Neural progenitor cell (in vitro differentiated cells): ENCODE measurements at regions not wholly inside any gene's neighbourhood (a gene's known extent, or its start where the extent isn't known, plus 50 kb on each side); places are given as distances from the start of the nearest gene placed in this dataset.
"Not testable (repeated sequence)": the region's sequence is repeated elsewhere in the genome, so short reads cannot be mapped to it uniquely, and the experiment has no call there.

Experiments used
- DNase-seq: peaks from one replicate; pipeline ENCODE4 v3.0.0-alpha.2; 2016; ENCODE audit warnings: low spot score
- H2AFZ ChIP-seq: fragments of 200-600 bp; sonication (generic); replicated peaks from 2 replicates; pipeline ENCODE4 v1.6.1; 2016; ENCODE audit warnings: antibody characterized with exemption
- H3F3A ChIP-seq: fragments of 200-600 bp; sonication (generic); 2 replicates; pipeline ENCODE4 v1.6.1; 2016; ENCODE audit warnings: antibody characterized with exemption, low read depth
- H3K27ac ChIP-seq: fragments of 200-600 bp; sonication (generic); 2 replicates; pipeline ENCODE4 v1.5.1; 2016; ENCODE audit warnings: mild to moderate bottlenecking
- H3K27me3 ChIP-seq: fragments of 200-600 bp; sonication (generic); 2 replicates; pipeline ENCODE4 v1.6.1; 2016; ENCODE audit warnings: mild to moderate bottlenecking, moderate library complexity
- H3K36me3 ChIP-seq: fragments of 200-600 bp; sonication (generic); 2 replicates; pipeline ENCODE4 v1.5.1; 2016
- H3K4me1 ChIP-seq: fragments of 200-600 bp; sonication (generic); 2 replicates; pipeline ENCODE4 v1.6.1; 2016; ENCODE audit warnings: mixed run types
- H3K4me2 ChIP-seq: fragments of 200-600 bp; sonication (generic); 2 replicates; pipeline ENCODE4 v1.6.1; 2016
- H3K4me3 ChIP-seq: fragments of 200-600 bp; sonication (generic); 2 replicates; pipeline ENCODE4 v1.5.1; 2016
- H3K79me2 ChIP-seq: fragments of 200-600 bp; sonication (generic); 2 replicates; pipeline ENCODE4 v1.6.1; 2016; ENCODE audit warnings: low read depth
- H3K9ac ChIP-seq: fragments of 200-600 bp; sonication (generic); 2 replicates; pipeline ENCODE4 v1.6.1; 2016
- H3K9me3 ChIP-seq: fragments of 200-600 bp; sonication (generic); 2 replicates; pipeline ENCODE4 v1.5.1; 2016; ENCODE audit warnings: low read depth
- H4K20me1 ChIP-seq: fragments of 200-600 bp; sonication (generic); 2 replicates; pipeline ENCODE4 v1.6.1; 2016; ENCODE audit warnings: low read depth
- H3K27ac Mint-ChIP-seq: 3 replicates; pipeline ENCODE4 v1.8.0; 2021; ENCODE audit warnings: mixed read lengths
- H3K27me3 Mint-ChIP-seq: 2 replicates; pipeline ENCODE4 v1.8.0; 2022; ENCODE audit warnings: low read depth, mild to moderate bottlenecking, inconsistent platforms, moderate library complexity, mixed read lengths; ENCODE audit not compliant: insufficient read depth
- H3K36me3 Mint-ChIP-seq: 3 replicates; pipeline ENCODE4 v1.8.0; 2021; ENCODE audit warnings: mixed read lengths
- H3K4me1 Mint-ChIP-seq: 3 replicates; pipeline ENCODE4 v1.8.0; 2021; ENCODE audit warnings: mixed read lengths
- H3K4me3 Mint-ChIP-seq: 3 replicates; pipeline ENCODE4 v1.8.0; 2021; ENCODE audit warnings: mild to moderate bottlenecking, moderate library complexity, mixed read lengths
- H3K9me3 Mint-ChIP-seq: 3 replicates; pipeline ENCODE4 v1.8.0; 2020; ENCODE audit warnings: mixed read lengths
- CTCF ChIP-seq: fragments of 200-600 bp; sonication (generic); IDR thresholded peaks from 2 replicates; pipeline ENCODE4 v1.5.1; 2017; ENCODE audit warnings: antibody characterized with exemption, mild to moderate bottlenecking
- EZH2 ChIP-seq: fragments of 200-600 bp; sonication (generic); IDR thresholded peaks from 2 replicates; pipeline ENCODE4 v1.6.1; 2017; ENCODE audit warnings: antibody characterized with exemption, mild to moderate bottlenecking, moderate library complexity
- EZH2phosphoT487 ChIP-seq: fragments of 200-600 bp; sonication (generic); IDR thresholded peaks from 2 replicates; pipeline ENCODE4 v1.6.1; 2017; ENCODE audit warnings: antibody characterized with exemption

GRCh38 chr22:25340536-25340935, 121.1 kb downstream of the CRYBB2 start:
- DNase-seq, H3K36me3 ChIP-seq, H2AFZ ChIP-seq, H3K27ac ChIP-seq, H3K9me3 Mint-ChIP-seq, H3K36me3 Mint-ChIP-seq, H4K20me1 ChIP-seq, H3K4me3 ChIP-seq, H3K27me3 Mint-ChIP-seq, H3F3A ChIP-seq, H3K4me2 ChIP-seq, H3K4me1 Mint-ChIP-seq, H3K79me2 ChIP-seq, H3K4me3 Mint-ChIP-seq, H3K9me3 ChIP-seq, H3K9ac ChIP-seq, H3K4me1 ChIP-seq, H3K27me3 ChIP-seq, H3K27ac Mint-ChIP-seq: not testable (repeated sequence)

- H4K20me1 ChIP-seq, H3K4me3 Mint-ChIP-seq, H3K9me3 Mint-ChIP-seq, DNase-seq, H3K36me3 ChIP-seq, H3K9ac ChIP-seq, H3K36me3 Mint-ChIP-seq, H3K79me2 ChIP-seq, H3K4me1 Mint-ChIP-seq, H3K4me1 ChIP-seq, H3K27ac Mint-ChIP-seq, H3K9me3 ChIP-seq, H3K27me3 Mint-ChIP-seq, H3K4me2 ChIP-seq, H3K4me3 ChIP-seq, H3K27me3 ChIP-seq, H3K27ac ChIP-seq, H2AFZ ChIP-seq, H3F3A ChIP-seq: not testable (repeated sequence)
Observed at GRCh38 chr22:25344366-25344765, 124.9 kb downstream of the CRYBB2 start.

GRCh38 chr22:25346859-25347751, 127.7 kb downstream of the CRYBB2 start:
- no peaks in the 10 kb centered on the region for H3K27me3 ChIP-seq
- H3K36me3 Mint-ChIP-seq, result peaks cover 9% of the 10 kb centered on the region
- H3K9ac ChIP-seq, result no peak overlapping the region
- DNase-seq, result no peak
- H3K4me1 ChIP-seq, result no peaks in the 10 kb centered on the region
- H2AFZ ChIP-seq, result no peak overlapping the region
- no peak overlapping the region for H3K4me3 ChIP-seq
- H3K79me2 ChIP-seq, result no peaks in the 10 kb centered on the region
- peaks cover 4% of the 10 kb centered on the region for H3K27me3 Mint-ChIP-seq
- H4K20me1 ChIP-seq, result no peaks in the 10 kb centered on the region
- no peaks in the 10 kb centered on the region for H3K4me1 Mint-ChIP-seq
- H3F3A ChIP-seq, result no peaks in the 10 kb centered on the region
- H3K36me3 ChIP-seq, result no peaks in the 10 kb centered on the region
- no peak for TF ChIP-seq EZH2phosphoT487
- TF ChIP-seq EZH2, result no peak
- no peak for TF ChIP-seq CTCF
- H3K4me2 ChIP-seq, result no peak overlapping the region
- no peak overlapping the region for H3K4me3 Mint-ChIP-seq
- no peak overlapping the region for H3K27ac Mint-ChIP-seq
- no peak overlapping the region for H3K27ac ChIP-seq
- no peaks in the 10 kb centered on the region for H3K9me3 ChIP-seq
- no peaks in the 10 kb centered on the region for H3K9me3 Mint-ChIP-seq

GRCh38 chr22:25347752-25348102, 128.3 kb downstream of the CRYBB2 start:
- Mint-ChIP-seq H3K36me3 (peaks cover 9% of the 10 kb centered on the region), H3K9me3 (no peaks in the 10 kb centered on the region), H3K27me3 (peaks cover 4% of the 10 kb centered on the region), H3K4me1 (no peaks in the 10 kb centered on the region), H3K27ac (no peak overlapping the region), H3K4me3 (no peak overlapping the region)
- H3K9ac ChIP-seq, result no peak overlapping the region
- no peak overlapping the region for H2AFZ ChIP-seq
- no peaks in the 10 kb centered on the region for H3K36me3 ChIP-seq
- no peak overlapping the region for H3K27ac ChIP-seq
- no peaks in the 10 kb centered on the region for H3F3A ChIP-seq
- H3K9me3 ChIP-seq, result no peaks in the 10 kb centered on the region
- no peak for TF ChIP-seq CTCF
- H4K20me1 ChIP-seq, result no peaks in the 10 kb centered on the region
- H3K4me2 ChIP-seq, result no peak overlapping the region
- no peaks in the 10 kb centered on the region for H3K4me1 ChIP-seq
- DNase-seq, result no peak
- no peaks in the 10 kb centered on the region for H3K27me3 ChIP-seq
- H3K79me2 ChIP-seq, result no peaks in the 10 kb centered on the region
- H3K4me3 ChIP-seq, result no peak overlapping the region
